ENCODE measurements at regions not wholly inside any gene's neighbourhood (a gene's known extent, or its start where the extent isn't known, plus 50 kb on each side); places are given as distances from the start of the nearest gene placed in this dataset.
A peak's percentile ranks its signal among the peaks of the same experiment; 100 is the strongest.

DNA sequence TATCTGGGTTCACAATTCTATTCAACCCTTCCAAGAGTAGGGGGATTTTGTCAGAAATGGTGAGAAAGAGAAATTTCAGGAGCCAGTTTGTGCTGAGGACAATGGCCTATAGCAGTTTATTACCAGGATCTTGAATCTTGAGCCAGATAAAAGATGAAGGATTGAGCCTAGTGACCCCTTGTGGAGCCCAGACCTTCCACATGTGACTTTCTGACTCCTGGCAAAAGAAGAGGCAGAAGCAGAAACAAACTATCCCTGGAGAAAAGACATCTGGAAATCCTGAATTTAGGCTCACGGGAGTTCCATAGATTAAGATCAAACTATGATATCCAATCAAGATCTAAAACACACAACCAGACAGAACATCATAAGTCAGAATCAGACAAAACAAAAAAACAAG lies 60.9 kb upstream of the CHRM2 start:
- peak; percentile 20 for DNase-seq (ENCODE audit: low spot score)

DNA sequence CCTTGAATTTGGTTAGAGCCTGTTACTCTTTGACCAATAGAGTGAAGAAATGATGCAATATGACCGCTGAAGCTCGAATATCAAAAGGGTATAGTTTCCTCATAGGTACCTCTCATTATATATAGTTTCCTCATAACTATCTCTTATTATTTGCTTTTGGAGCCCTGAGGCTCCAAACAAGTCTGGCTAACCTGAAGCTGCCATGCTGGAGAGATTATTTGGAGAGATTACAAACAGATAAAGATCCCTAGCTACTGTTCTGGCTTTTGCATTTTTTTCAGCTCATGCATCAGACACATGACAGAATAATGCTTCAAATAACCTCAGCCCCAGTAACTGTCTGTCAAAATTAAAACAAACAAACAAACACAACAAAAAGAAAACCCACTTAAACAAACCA lies 65.4 kb upstream of the CHRM2 start:
- DNase-seq (ENCODE audit: low spot score), result no peak

DNA sequence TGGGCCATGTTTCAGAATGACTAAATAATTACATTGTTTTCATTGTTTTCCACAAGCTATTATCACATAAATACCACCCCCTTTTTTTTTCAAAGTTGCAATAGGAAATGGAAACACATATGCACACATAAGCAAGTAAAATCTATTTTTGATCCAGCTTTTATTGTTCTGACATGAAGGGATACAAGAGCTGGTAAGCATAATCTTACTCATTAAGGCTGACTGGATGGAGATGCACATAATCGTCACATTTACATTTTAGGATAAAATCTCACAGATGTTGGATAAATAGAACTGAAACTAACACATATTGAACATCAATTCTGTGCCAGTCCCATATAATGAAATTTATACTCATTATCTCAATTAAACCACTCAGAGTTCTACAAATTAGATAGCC lies 84.5 kb upstream of the CHRM2 start:
- DNase-seq (ENCODE audit: low spot score), result no peak

DNA sequence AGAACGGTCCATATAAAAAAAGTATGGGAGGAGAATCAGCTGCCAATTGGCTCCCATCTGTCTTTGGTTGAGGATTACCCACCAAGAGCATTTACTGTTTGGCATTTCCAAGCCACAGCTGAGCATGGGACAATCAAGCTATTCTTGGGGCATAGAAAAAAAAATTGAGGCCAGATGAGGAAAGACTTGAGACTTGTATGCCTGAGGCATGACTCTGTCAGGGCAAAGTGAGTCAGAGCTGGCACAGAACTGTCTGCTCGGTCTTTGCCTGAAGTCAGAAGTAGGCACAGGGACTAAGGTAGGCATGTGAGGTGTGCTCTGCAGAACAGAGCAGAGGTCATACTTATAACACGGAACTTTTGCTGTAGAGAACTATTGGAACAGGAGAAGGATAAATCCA lies 126.5 kb upstream of the CHRM2 start:
- no peak for DNase-seq (ENCODE audit: low spot score)

DNA sequence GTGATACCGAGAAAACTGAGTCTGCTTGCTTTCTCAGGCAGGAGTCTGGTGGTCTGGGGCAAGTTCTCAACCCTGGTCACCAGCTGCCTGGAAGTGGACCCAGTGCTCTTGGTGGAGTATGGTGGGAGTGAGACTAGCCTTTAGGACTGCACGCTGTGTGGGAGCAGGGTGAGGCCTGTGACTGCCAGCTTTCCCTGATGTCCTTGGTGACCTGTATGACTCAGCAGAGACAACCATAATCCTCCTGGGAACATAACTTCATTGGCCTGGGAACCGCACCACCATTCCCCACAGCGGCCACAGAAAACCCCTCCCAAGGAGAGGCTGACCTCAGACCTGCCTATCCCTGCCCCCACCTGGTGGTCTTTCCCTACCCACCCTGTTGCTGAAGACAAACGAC lies 139.5 kb upstream of the CHRM2 start:
- DNase-seq (ENCODE audit: low spot score), result no peak

DNA sequence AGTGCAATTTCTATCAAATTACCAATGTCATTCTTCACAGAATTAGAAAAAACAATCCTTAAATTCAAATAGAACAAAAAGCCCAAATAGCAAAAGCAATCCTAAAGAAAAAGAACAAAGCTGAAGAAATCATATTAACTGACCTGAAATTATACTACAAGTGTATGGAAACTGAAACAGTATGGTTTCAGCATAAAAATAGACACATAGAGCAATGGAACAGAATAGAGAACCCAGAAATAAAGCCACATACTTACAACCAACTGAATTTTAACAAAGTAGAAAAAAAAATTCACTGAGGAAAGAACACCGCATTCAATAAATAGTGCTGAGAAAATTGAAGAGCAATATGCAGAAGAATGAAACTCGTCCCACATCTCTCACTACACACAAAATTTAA lies 142.0 kb upstream of the CHRM2 start:
- DNase-seq (ENCODE audit: low spot score), result no peak

DNA sequence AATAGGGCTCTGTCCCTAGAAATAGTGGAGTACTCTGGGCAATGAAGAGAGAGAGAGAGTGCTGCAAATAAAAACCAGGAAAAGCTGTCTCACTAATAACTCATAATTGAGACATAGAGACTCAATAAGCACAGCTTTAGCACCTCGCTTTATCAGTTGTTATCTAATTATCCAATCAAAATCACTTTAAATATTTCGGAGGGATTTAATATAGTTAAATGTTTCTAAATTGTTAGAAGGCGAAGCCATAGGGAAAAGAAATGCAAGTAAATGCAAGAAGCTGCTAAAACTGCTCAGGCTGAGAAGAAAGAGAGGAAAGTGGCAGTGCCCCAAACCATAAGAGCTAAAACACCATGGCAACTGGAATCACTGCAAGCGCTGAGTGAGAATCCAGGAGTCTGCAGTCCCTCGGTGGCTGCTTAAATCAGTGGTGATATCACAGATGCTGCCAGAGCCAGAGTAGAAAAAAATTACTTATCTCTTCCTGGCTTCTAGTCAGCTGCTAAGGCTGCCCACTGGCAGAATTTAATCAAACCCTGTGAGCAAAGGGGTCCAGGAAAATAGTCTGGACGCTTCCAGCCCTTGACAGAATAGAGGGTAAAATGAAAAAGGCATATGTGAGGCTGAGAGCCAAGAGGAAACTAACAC lies 150.4 kb upstream of the CHRM2 start:
- DNase-seq (ENCODE audit: low spot score), result no peak

DNA sequence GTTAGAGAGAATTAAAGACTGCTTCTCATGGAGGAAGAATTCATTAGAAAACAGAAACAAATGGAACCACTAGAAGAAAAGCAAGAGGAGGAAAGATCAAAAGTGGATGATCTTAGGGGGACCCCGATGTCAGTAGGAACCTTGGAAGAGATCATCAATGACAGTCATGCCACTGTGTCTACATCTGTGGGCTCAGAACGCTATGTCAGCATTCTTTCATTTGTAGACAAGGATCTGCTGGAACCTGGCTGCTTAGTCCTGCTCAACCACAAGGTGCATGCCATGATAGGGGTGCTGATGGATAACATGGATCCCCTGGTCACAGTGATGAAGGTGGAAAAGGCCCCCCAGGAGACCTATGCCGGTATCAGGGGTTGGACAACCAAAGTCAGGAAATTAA lies 154.4 kb upstream of the CHRM2 start:
- no peak for DNase-seq (ENCODE audit: low spot score)

DNA sequence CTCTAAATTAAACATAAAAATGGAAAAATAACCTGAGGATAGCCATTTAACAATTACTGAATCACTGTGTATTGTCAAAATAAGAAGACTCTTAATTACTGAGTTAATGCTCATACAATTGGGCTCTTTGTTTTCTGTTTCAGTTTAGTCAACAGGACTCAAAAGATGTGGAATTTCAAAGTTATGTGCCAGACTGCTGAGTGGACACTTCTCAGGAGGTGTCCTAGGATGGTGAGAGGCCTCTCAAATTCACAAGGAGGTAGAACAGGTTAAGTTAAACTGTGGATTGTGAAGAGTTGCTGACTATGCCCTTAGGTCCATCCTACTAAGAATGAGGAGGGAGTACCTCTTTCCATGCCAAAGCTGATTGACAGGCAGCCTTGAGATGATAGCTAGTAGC lies 157.7 kb upstream of the CHRM2 start:
- no peak for DNase-seq (ENCODE audit: low spot score)

DNA sequence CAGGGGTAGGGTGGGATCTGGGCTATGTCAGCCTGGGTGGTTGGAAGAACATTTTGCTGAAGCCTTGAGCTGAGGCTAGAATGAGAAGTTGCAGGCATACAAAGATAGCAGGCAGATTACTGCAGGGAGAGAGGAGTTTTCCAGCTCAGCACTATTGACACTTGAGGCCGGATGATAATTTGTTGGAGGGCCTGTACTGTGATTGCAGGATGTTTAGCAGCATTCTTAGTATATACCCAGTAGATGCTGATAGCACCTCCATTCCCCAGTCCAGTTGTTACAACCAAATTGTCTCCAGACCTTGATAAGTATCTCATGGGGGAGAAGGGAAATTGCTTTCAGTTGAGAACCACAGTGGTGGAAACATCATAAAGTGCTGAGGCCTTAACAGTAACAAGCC lies 158.6 kb upstream of the CHRM2 start:
- no peak for DNase-seq (ENCODE audit: low spot score)

DNA sequence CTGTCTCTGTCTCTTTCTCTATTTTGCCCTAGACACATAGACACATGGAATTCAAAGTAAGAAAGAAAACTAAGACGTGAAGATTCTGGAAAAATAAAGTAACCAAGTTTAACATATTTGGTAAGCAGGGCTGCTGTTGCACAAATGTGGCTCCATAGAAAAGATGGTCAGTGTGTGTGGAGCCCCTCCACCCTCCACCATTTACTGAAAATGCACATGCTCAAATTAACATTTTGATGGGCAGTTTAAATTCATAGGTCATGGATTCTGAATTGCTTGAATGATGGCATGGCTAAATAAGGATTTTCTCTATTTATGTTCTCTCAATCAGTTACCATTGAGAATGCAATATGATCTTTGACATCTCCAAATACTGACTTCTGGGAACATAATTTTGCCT lies 165.5 kb upstream of the CHRM2 start:
- DNase-seq (ENCODE audit: low spot score), result no peak

DNA sequence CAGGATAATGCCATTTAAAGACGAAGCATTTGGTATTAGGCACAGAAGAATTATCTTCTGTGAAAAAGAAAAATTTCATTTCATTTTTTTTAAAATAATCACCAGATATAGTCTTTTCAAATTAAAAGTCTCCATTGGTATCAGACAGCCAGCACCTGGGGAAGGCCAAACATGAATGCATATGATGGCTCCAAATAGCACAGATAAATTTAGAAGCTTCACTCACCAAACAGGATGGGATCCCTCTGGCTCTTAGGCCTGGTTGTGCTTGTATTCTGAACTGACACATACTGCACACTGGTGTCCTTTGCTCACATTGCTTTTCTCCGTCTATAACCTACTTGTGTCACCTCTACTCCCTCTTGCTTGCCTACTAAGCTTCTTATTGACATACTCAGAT lies 169.5 kb upstream of the CHRM2 start:
- no peak for DNase-seq (ENCODE audit: low spot score)

DNA sequence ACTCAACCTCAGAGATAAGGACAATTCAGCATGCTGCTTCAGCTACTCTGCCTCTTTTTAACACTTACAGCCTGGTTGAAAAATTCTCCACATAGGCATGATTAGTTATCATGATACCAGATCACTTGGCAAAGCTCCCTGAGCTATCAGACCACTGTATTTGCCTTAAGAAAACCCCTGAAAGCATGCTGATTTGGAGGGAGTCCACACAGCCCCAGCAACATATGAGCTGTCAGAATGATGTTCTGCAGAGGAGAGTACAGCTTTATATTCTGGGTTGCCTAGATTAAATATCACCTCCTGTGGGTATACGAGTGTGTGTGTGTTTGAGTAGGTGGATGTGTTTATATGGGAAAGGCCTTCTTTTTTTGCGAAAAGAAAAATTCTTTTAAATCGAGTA lies 170.2 kb upstream of the CHRM2 start:
- DNase-seq (ENCODE audit: low spot score), result no peak

DNA sequence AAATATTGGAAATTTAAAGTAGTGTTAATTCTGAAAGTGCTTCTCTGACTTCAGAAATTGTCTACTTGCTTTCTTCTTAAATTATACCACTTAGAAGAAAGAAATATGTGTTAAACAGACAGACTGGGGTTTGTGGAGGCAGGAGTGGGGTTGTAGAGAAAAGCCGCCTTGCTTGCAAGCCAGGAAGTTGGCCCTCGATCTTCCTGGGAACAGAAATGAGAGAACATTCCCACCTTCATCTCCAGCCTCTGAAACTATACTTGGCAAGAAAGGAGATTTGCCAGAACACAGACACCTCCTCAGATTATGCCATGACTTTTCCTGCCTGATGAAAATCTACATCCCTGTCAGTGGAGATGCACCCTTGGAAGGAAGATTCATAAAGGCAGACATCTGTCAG lies 171.2 kb upstream of the CHRM2 start:
- no peak for DNase-seq (ENCODE audit: low spot score)

DNA sequence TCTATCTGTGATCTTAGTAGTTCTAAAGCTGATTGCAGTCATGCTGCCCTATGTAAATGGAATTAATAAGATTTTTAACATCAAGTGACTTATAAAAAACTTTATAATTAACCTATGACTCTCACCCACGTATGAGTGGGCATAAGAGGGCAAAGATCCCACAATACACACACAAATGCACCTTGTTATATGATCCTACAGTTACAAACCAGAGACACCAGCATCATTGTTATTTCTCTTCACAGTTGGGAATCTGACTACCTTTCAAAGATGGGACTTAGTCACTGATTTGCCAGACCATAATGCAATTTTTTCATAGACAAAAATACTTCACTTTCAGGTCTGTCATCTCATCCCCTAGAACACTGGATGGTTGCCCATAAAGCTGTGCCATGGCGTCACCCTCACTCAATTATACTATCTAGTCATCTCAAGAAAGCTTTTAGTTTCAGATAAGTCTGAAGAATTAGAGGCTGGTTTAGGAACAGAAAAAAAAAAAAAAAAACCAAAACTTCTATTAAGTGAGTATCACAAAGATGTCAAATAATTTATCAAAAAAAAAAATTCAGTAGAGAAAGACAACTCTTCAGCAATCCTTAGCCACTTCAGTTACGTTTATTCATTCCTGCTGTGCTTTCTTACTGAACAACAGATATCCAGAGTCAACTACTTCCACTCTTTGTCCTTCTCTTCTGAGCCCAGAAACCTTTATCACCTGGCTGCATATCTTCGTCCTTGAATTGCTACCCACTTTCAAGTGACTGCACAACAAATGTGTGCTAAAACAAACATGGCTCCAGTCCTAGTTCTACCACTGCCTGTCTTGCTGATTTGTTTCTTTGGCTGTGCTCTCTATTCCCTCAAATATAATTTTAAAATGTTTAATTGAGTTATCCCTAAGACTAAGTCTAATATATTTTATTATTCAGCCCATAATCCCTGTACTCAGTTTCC lies 175.0 kb upstream of the CHRM2 start:
- DNase-seq (ENCODE audit: low spot score), result no peak

DNA sequence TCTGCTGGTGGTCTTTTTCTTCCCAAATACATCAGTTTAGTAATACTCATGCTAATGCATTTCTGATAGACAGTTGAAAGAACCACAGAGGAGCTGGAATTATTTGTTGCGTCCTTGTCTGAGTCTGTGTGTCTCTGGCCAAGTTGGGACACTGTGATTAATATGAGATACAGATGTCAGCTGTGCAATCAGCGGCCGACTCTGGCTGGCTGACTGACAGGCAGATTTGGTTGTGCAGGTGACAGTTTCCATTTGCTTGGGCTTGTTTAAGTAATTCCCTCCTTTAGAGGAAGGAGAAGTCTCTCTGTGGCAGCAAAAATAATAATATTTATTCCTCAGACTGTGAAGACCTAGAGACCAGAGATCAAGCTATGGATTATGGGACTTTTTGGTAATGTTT lies 176.2 kb upstream of the CHRM2 start:
- DNase-seq (ENCODE audit: low spot score), result no peak

DNA sequence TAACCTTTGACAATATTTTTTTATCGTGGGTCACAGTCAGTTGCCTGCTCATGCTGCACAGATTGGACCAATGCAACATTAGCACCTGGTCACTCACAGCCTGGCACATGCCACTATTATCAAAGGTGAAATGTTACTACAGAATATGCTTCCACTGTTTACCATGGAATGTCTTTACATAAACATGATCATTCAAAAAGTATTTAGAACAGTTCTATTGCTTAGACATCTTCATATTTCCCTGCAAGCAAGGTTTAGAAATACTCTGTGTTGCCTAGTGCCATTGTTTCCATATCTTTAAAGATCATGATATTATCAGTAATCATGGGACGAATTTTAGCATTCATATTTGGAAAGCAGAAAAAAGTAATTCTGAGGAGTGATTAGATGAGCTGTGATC lies 179.9 kb upstream of the CHRM2 start:
- no peak for DNase-seq (ENCODE audit: low spot score)

DNA sequence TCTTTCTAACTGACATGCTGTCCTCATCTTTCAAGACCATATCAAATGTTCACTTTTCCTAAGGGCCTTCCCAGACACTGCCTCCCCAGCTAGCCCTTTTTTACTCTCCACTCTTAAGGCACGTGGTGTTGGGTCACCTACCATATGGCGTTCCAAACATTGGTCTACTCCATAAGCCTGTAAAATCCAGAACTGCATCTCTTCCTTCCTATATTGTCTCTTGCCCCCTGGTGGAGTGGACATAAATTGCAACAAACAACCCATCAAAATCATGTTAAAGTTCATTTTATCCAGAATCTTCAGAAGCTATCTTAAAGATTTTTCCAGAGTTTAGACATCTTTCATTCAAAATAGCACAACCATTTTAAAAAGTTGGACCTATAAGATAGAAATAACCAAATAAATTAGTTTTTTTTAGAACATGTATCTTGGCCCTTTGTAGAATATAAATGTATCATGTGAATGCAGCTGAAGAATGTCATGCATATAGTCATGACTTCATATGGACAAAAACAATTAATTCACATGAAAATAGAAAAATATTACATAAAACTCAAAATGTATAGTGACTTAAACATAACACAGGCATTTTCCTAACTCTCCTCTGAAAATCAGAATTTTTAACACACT lies 180.6 kb upstream of the CHRM2 start:
- DNase-seq (ENCODE audit: low spot score), result peak; percentile 24

DNA sequence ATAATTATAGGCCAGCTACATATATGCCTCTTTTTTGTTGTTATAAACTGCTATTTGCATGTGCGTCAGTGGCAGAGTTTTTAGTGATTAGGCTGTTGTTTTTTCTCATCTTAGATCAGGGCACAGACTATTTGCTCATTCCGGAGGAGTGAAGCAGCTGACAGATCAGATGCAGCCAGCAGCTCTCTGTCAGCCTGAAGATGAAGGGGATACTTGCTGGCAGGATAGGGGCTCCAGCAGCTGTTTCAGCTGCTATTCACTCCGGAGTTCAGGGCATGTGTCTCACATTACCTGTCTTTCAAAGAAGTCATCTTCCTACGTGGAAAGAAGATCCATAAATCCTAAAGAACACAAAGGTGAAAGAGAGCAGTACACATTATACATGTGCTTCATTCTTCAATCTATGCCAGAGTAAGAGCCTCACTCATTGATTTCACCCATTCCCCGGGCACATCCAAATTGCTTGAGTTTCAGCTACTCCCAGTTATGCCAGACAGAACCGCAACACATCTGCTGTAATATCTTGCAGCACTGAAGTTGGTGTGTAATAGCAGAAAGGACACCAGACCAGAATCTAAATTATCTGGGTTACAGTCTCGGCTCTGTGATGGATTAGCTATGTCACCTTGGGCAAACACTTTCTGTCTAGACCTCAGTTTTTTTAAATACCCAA lies 182.8 kb upstream of the CHRM2 start:
- DNase-seq (ENCODE audit: low spot score), result no peak

DNA sequence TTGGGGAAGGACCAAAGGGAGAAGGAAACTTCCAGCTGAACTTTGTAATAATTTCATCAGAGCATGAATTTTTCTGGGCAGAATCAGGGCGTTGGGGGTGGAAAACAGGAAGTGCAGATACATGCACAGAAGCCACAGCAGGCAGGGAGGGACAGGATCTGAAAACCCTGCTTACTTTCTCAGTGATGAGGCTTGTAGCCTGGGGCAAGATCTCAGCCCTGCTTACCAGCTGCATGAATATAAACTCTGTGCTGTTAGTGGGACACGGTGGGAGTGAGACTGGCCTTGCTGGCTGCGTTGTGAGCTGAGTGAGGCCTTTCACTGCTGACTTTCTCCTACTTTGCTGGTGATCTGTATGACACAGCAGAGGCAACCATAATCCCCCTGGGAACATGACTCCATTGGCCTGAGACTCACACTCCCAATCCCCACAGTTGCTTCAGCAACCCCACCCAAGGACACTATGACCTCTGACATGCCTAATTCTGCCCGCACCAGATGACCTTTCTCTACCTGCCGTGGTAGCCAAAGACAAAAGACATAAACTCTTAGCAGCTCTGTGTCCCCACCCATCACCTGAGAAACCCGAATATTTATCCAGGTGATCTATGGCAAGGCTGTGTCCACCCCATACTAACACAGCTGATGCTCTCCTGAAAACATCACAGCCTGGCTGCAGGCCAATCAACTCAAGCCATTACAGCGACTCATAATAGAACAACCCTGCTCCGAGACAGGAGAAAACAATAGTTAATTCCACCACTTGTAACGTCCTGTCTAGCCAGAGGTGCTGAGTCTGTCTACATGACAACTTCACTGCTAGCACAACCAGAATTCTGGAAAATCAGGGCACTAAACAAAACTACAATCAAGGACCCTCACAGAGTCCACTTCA lies 190.7 kb upstream of the CHRM2 start:
- no peak for DNase-seq (ENCODE audit: low spot score)

DNA sequence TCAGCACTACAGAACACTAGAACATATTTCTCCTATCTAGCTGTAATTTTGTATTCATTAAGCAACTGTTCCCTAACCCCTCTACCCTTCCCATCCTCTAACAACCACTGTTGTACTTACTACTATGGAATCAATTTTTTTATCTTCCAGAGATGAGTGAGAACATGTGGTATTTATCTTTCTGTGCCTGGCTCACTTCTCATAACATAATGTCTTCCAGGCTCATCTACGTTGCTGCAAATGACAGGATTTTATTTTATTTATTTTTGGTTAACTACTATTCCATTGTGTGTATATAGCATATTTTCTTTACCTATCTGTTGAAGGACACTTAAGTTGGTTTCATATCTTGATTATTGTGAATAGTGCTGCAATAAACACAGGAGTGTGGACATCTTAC lies 200.9 kb upstream of the CHRM2 start:
- no peak for DNase-seq (ENCODE audit: low spot score)
